ENCODE measurements at regions not wholly inside any gene's neighbourhood (a gene's known extent, or its start where the extent isn't known, plus 50 kb on each side); places are given as distances from the start of the nearest gene placed in this dataset.

- H3K9ac ChIP-seq (ENCODE audit: low read depth, low read length), result no peak overlapping the region
Observed at GRCh38 chr4:24174602-24175001, 284.8 kb upstream of the PPARGC1A start.

GRCh38 chr4:24172406-24172805 lies 282.6 kb upstream of the PPARGC1A start:
- Histone ChIP-seq H3K27ac (ENCODE audit: low read length) (no peak overlapping the region), H3K4me1 (ENCODE audit: insufficient read depth, low read length) (0 out of 2 replicates have a peak, but pooled peaks cover 3% of the 10 kb centered on the region), H3K9me3 (ENCODE audit: insufficient read depth, low read depth, low read length) (no peaks in the 10 kb centered on the region), H3K36me3 (ENCODE audit: insufficient read depth, low read depth, low read length) (no peaks in the 10 kb centered on the region), H3K9ac (ENCODE audit: low read depth, low read length) (no peak overlapping the region), H3K27me3 (ENCODE audit: insufficient read depth, low read length) (no peaks in the 10 kb centered on the region), H3K4me3 (ENCODE audit: low read length) (no peak overlapping the region)

More at GRCh38 chr4:24174602-24175001, 284.8 kb upstream of the PPARGC1A start:
- H3K4me3 ChIP-seq (ENCODE audit: low read length), result no peak overlapping the region
- H3K9me3 ChIP-seq (ENCODE audit: insufficient read depth, low read depth, low read length), result no peaks in the 10 kb centered on the region
- H3K27me3 ChIP-seq (ENCODE audit: insufficient read depth, low read length), result no peaks in the 10 kb centered on the region
- H3K27ac ChIP-seq (ENCODE audit: low read length), result no peak overlapping the region
- H3K36me3 ChIP-seq (ENCODE audit: insufficient read depth, low read depth, low read length), result no peaks in the 10 kb centered on the region
- H3K4me1 ChIP-seq (ENCODE audit: insufficient read depth, low read length), result 0 out of 2 replicates have a peak, but pooled peaks cover 3% of the 10 kb centered on the region

- 0 out of 2 replicates have a peak, but pooled peaks cover 3% of the 10 kb centered on the region for H3K4me1 ChIP-seq (ENCODE audit: insufficient read depth, low read length)
Observed at GRCh38 chr4:24169956-24170355, 280.1 kb upstream of the PPARGC1A start.

DNA sequence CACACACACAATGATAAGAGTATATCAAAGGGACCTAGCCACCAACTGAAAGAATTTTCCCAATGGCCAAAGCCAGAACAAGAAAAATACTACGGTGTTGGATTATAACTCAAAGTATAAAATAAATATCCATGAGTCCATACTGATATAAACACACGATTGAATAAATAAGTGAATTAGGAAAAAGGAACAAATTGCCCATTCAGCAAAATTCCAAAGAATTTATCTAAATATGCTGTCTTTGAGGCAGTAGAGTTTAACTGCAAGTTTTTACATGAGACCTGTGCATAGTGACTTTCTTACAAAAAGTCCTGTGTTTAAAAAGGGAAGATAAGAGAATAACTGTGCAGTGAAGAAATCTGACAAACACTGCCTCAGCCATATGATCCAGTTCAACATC lies 278.8 kb upstream of the PPARGC1A start:
- Histone ChIP-seq H3K4me1 (ENCODE audit: insufficient read depth, low read length) (0 out of 2 replicates have a peak, but pooled peaks cover 3% of the 10 kb centered on the region), H3K9ac (ENCODE audit: low read depth, low read length) (no peak overlapping the region), H3K4me3 (ENCODE audit: low read length) (no peak overlapping the region), H3K27ac (ENCODE audit: low read length) (no peak overlapping the region), H3K36me3 (ENCODE audit: insufficient read depth, low read depth, low read length) (no peaks in the 10 kb centered on the region), H3K9me3 (ENCODE audit: insufficient read depth, low read depth, low read length) (no peaks in the 10 kb centered on the region), H3K27me3 (ENCODE audit: insufficient read depth, low read length) (no peaks in the 10 kb centered on the region)

More at GRCh38 chr4:24169956-24170355, 280.1 kb upstream of the PPARGC1A start:
- Histone ChIP-seq H3K4me3 (ENCODE audit: low read length) (no peak overlapping the region), H3K9me3 (ENCODE audit: insufficient read depth, low read depth, low read length) (no peaks in the 10 kb centered on the region), H3K27me3 (ENCODE audit: insufficient read depth, low read length) (no peaks in the 10 kb centered on the region), H3K27ac (ENCODE audit: low read length) (no peak overlapping the region), H3K36me3 (ENCODE audit: insufficient read depth, low read depth, low read length) (no peaks in the 10 kb centered on the region), H3K9ac (ENCODE audit: low read depth, low read length) (no peak overlapping the region)

GRCh38 chr4:24166501-24166900 lies 276.7 kb upstream of the PPARGC1A start:
- Histone ChIP-seq H3K27ac (ENCODE audit: low read length) (no peak overlapping the region), H3K4me3 (ENCODE audit: low read length) (no peak overlapping the region), H3K9ac (ENCODE audit: low read depth, low read length) (no peak overlapping the region), H3K4me1 (ENCODE audit: insufficient read depth, low read length) (0 out of 2 replicates have a peak, but pooled peaks cover 3% of the 10 kb centered on the region), H3K36me3 (ENCODE audit: insufficient read depth, low read depth, low read length) (no peaks in the 10 kb centered on the region), H3K27me3 (ENCODE audit: insufficient read depth, low read length) (no peaks in the 10 kb centered on the region), H3K9me3 (ENCODE audit: insufficient read depth, low read depth, low read length) (no peaks in the 10 kb centered on the region)

DNA sequence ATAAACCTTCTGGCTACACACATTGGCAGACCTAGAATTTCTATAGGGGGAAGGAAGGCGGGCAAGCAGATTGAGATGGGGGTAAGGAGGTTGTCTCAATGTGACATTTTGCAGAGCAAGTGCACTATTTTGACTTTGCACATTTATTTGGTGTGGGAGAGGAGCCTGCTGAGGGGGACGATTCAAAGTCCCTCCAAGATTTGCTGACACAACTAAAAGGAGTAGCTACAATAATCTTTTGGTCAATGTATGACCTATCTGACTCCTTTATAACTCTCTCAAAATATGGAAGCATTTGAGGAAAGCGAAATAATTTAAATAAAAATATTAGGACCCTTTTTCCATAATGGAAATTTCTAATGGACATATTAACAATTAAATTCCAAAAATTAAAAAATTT lies 274.9 kb upstream of the PPARGC1A start:
- H3K9me3 ChIP-seq (ENCODE audit: insufficient read depth, low read depth, low read length), result no peaks in the 10 kb centered on the region
- H3K9ac ChIP-seq (ENCODE audit: low read depth, low read length), result no peak overlapping the region
- no peak overlapping the region for H3K27ac ChIP-seq (ENCODE audit: low read length)
- no peak overlapping the region for H3K4me3 ChIP-seq (ENCODE audit: low read length)
- no peaks in the 10 kb centered on the region for H3K27me3 ChIP-seq (ENCODE audit: insufficient read depth, low read length)
- H3K4me1 ChIP-seq (ENCODE audit: insufficient read depth, low read length), result 0 out of 2 replicates have a peak, but pooled peaks cover 1% of the 10 kb centered on the region
- H3K36me3 ChIP-seq (ENCODE audit: insufficient read depth, low read depth, low read length), result no peaks in the 10 kb centered on the region

- no peaks in the 10 kb centered on the region for H3K27me3 ChIP-seq (ENCODE audit: insufficient read depth, low read length)
- H3K36me3 ChIP-seq (ENCODE audit: insufficient read depth, low read depth, low read length), result no peaks in the 10 kb centered on the region
- H3K27ac ChIP-seq (ENCODE audit: low read length), result no peak overlapping the region
- H3K9me3 ChIP-seq (ENCODE audit: insufficient read depth, low read depth, low read length), result no peaks in the 10 kb centered on the region
- no peaks in the 10 kb centered on the region for H3K4me1 ChIP-seq (ENCODE audit: insufficient read depth, low read length)
- no peak overlapping the region for H3K9ac ChIP-seq (ENCODE audit: low read depth, low read length)
- H3K4me3 ChIP-seq (ENCODE audit: low read length), result no peak overlapping the region
Observed at GRCh38 chr4:24164054-24164693, 274.3 kb upstream of the PPARGC1A start.

GRCh38 chr4:24163314-24163713 lies 273.5 kb upstream of the PPARGC1A start:
- H3K27ac ChIP-seq (ENCODE audit: low read length), result no peak overlapping the region
- H3K9ac ChIP-seq (ENCODE audit: low read depth, low read length), result no peak overlapping the region
- no peak overlapping the region for H3K4me3 ChIP-seq (ENCODE audit: low read length)
- H3K36me3 ChIP-seq (ENCODE audit: insufficient read depth, low read depth, low read length), result no peaks in the 10 kb centered on the region
- no peaks in the 10 kb centered on the region for H3K4me1 ChIP-seq (ENCODE audit: insufficient read depth, low read length)
- H3K9me3 ChIP-seq (ENCODE audit: insufficient read depth, low read depth, low read length), result no peaks in the 10 kb centered on the region
- no peaks in the 10 kb centered on the region for H3K27me3 ChIP-seq (ENCODE audit: insufficient read depth, low read length)

DNA sequence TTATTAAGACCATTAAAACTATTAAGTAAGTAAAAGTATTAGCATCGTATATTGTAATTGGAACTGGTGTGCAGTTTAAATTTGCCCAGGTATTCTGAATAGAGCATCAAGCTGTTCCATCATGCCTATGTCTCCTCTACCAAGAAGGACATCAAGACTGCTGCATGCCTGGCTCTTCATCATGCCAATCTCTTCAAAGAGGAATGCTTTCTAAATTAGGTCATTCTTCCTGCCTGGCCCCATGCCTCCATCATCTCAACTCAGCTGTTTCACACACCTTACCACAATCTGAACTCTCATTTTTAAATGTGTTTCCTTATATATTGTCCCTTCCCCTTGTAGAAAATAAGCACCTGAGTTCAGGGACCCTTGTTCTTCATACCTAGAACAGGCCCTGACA lies 270.5 kb upstream of the PPARGC1A start:
- no peak overlapping the region for H3K27ac ChIP-seq (ENCODE audit: low read length)
- H3K36me3 ChIP-seq (ENCODE audit: insufficient read depth, low read depth, low read length), result no peaks in the 10 kb centered on the region
- no peak overlapping the region for H3K4me3 ChIP-seq (ENCODE audit: low read length)
- no peak overlapping the region for H3K9ac ChIP-seq (ENCODE audit: low read depth, low read length)
- peaks cover 4% of the 10 kb centered on the region for H3K4me1 ChIP-seq (ENCODE audit: insufficient read depth, low read length)
- no peaks in the 10 kb centered on the region for H3K9me3 ChIP-seq (ENCODE audit: insufficient read depth, low read depth, low read length)
- no peaks in the 10 kb centered on the region for H3K27me3 ChIP-seq (ENCODE audit: insufficient read depth, low read length)

- Histone ChIP-seq H3K27me3 (ENCODE audit: insufficient read depth, low read length) (no peaks in the 10 kb centered on the region), H3K27ac (ENCODE audit: low read length) (no peak overlapping the region), H3K36me3 (ENCODE audit: insufficient read depth, low read depth, low read length) (no peaks in the 10 kb centered on the region), H3K4me3 (ENCODE audit: low read length) (no peak overlapping the region), H3K9me3 (ENCODE audit: insufficient read depth, low read depth, low read length) (no peaks in the 10 kb centered on the region), H3K4me1 (ENCODE audit: insufficient read depth, low read length) (peaks cover 4% of the 10 kb centered on the region), H3K9ac (ENCODE audit: low read depth, low read length) (no peak overlapping the region)
Observed at GRCh38 chr4:24158031-24158430, 268.2 kb upstream of the PPARGC1A start.

- Histone ChIP-seq H3K4me1 (ENCODE audit: insufficient read depth, low read length) (no peaks in the 10 kb centered on the region), H3K4me3 (ENCODE audit: low read length) (no peak overlapping the region), H3K9me3 (ENCODE audit: insufficient read depth, low read depth, low read length) (no peaks in the 10 kb centered on the region), H3K9ac (ENCODE audit: low read depth, low read length) (no peak overlapping the region), H3K27me3 (ENCODE audit: insufficient read depth, low read length) (no peaks in the 10 kb centered on the region), H3K27ac (ENCODE audit: low read length) (no peak overlapping the region), H3K36me3 (ENCODE audit: insufficient read depth, low read depth, low read length) (no peaks in the 10 kb centered on the region)
Observed at GRCh38 chr4:24150034-24150433, 260.2 kb upstream of the PPARGC1A start.

GRCh38 chr4:24146127-24146526 lies 256.3 kb upstream of the PPARGC1A start:
- Histone ChIP-seq H3K9me3 (ENCODE audit: insufficient read depth, low read depth, low read length) (no peaks in the 10 kb centered on the region), H3K4me1 (ENCODE audit: insufficient read depth, low read length) (no peaks in the 10 kb centered on the region), H3K9ac (ENCODE audit: low read depth, low read length) (no peak overlapping the region), H3K36me3 (ENCODE audit: insufficient read depth, low read depth, low read length) (no peaks in the 10 kb centered on the region), H3K4me3 (ENCODE audit: low read length) (no peak overlapping the region), H3K27me3 (ENCODE audit: insufficient read depth, low read length) (no peaks in the 10 kb centered on the region), H3K27ac (ENCODE audit: low read length) (no peak overlapping the region)
